ACHN (cell line): ENCODE measurements at regions not wholly inside any gene's neighbourhood (a gene's known extent, or its start where the extent isn't known, plus 50 kb on each side); places are given as distances from the start of the nearest gene placed in this dataset.

Source experiments
- DNase-seq: peaks from one replicate; pipeline ENCODE4 v3.0.0-alpha.2; 2015
- in situ Hi-C: cut with HindIII; loops from 2 replicates; pipeline ENCODE4 v1.10.0; 2017; ENCODE audit warnings: low sequenced_read_pairs, low pct_ligation_motif_present, low pct_unique_long_range_greater_than_20kb

DNA sequence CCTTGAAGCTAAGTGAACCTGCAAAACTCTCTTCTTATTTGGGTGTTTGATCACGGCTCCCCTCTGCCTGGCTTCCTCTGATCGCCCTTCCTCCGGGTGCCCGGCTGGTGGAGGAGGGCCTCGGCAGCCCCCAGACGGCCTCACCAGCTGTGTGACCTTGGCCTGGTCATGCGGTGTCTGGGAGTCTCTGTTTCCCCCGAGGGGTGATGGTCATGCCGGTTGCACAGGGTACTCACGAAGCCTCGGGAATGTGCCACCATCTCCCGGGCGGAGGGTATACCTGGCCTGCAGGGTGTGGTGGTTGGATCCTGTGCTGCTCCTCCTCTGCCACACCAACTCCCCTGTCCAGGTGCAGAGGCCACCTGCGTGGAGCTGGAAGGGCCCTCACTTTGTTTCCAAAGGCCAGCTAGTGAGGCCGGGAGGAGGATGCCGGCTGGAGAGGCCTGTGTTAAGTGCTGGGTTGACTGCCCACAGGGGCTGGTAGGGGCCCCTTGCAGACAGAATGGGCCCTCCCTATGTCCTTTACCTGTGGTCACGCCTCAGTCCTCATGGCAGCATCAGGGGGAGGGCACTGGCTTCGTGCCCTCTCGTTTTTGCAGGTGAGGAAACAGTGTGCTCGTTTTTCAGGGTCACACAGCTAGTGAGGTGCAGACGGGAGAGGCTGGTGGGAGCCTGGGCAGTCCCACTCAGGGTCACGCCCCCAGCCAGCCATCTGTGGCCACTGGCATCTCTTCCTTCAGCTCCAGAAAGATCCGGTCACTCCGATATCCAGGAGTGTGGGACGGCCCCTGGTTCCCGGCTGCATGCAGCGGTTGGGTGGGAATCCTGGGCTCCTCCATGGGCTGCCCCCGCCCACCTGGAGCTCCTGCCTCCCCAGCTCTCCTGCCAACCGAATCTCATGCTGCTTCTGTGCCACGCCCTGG lies 148.5 kb upstream of the GSE1 start:
- in situ Hi-C loops: no loop called here
- DNase-seq: no peak

DNA sequence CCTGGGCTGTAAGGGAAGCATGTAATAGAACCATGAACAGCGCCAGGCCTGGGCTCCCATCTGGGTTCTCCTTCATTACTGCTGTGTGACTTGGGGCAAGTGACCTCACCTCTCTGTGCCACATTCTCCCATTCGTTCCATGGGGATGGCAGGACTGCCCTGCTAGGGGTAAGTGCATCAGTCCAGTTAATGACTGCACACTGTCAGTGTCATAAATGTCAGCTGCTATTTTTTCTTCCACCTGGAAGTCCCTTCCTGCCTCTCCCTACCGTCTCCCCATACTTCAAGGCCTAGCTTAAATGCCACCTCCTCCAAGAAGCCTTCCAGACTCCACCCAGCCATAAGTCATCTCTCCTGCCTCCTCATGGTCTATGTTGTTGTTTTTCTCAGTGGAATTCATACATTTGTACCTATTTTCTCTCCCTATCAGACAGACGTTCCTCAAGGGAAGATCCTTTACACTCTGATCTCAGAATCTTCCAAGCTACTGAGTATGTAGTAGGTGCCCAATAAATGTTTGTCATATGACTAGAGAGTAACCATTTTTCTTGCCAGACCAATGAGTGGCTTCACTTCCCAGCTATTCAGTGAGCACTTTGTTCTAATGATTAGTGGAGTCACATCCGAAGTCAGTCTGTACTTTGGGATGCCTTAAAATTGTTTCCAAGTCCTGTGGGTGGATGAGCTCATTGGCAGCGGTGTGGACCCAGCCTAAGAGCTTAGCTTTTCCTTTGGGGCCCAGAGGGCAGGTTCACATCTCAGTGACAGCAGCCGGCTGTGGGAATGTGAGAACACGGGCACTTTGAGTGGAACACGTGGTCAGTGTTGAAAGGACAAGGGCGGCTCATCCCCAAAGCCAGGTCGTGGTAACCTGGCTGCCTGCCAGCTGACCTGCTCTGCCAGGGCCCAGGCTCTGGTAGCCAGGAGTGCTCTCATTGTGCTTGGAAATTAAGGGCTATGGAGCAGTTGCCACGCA lies 147.5 kb upstream of the GSE1 start:
- in situ Hi-C loops: no loop called here
- DNase-seq: no peak

DNA sequence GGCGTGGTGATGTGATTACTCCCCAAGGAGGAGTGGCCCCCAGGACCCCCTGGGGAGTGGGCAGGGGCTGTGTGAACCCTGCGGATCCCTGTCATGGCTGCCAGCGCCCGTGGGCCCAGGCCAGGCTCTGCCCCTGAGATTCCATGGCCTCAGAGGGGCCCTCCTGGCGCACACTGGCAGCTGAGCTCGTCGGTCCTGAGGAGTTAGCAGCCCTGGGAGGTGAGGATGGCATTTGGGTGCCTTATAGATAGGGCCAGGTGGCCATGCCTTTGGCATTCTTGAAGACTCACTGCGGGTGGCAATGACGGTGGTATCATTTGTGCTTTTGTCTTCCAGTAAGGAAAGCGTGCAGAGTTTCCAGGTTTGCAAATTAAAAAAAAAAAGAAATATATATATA lies 146.8 kb upstream of the GSE1 start:
- in situ Hi-C loops: no loop called here
- DNase-seq: no peak

DNA sequence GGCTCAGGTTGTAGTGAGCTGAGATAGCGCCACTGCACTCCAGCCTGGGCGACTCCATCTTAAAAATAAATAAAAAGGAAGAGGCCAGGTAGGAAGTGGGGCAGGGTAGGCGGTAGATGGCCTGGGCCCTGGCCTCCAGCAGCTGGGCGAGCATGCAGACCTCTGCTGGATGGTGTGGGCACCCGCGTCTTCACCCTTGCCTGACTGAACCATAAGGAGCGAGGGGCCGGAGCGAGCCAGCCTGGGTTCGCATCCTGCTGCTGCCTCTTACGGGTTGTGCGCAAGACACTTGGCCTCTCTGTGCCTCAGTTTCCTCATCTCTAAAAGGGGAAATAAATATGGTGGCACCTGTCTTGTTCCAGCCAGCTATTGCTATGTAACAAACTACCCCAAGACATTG lies 146.1 kb upstream of the GSE1 start:
- in situ Hi-C loops: no loop called here
- no peak for DNase-seq

GRCh38 chr16:85469929-85470590 lies 143.1 kb upstream of the GSE1 start:
- in situ Hi-C loops: no loop called here

DNA sequence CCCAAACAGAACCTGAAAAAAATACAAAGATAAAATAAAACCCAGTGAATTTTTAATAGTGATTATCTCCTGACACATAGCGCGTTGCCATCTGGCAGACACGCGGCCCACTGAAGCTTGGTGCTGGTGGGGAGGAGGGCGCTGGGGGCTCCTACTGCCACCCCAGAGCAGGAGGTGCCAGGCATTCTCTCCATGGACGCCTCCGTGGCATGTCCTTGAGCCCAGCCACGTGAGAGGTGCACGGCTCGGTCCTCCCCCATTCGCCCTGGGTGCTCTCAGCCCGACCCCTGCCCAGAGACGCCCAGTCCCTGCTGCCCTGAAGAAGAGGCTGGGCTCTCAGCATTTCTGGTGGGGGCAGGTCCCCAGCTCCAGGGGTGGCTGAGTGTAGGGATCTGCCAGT lies 142.2 kb upstream of the GSE1 start:
- no peak for DNase-seq
- in situ Hi-C loops: no loop called here

More at GRCh38 chr16:85469929-85470590, 143.1 kb upstream of the GSE1 start:
- DNase-seq: no peak

- no peak for DNase-seq
- in situ Hi-C loops: no loop called here
Measured at GRCh38 chr16:85471469-85472431, 141.4 kb upstream of the GSE1 start.

GRCh38 chr16:85472514-85472913 lies 140.6 kb upstream of the GSE1 start:
- no peak for DNase-seq
- in situ Hi-C loops: no loop called here

- DNase-seq: no peak
- in situ Hi-C loops: no loop called here
Measured at GRCh38 chr16:85473323-85473722, 139.8 kb upstream of the GSE1 start.

- no peak for DNase-seq
- in situ Hi-C loops: no loop called here
Measured at GRCh38 chr16:85473909-85474620, 139.1 kb upstream of the GSE1 start.

- DNase-seq: no peak
- in situ Hi-C loops: no loop called here
Measured at GRCh38 chr16:85474621-85475217, 138.4 kb upstream of the GSE1 start.

- in situ Hi-C loops: no loop called here
- DNase-seq: no peak
Measured at GRCh38 chr16:85475233-85475632, 137.9 kb upstream of the GSE1 start.

GRCh38 chr16:85475691-85476300 lies 137.3 kb upstream of the GSE1 start:
- no peak for DNase-seq
- in situ Hi-C loops: no loop called here

- DNase-seq: no peak
- in situ Hi-C loops: no loop called here
Measured at GRCh38 chr16:85476389-85476788, 136.7 kb upstream of the GSE1 start.

DNA sequence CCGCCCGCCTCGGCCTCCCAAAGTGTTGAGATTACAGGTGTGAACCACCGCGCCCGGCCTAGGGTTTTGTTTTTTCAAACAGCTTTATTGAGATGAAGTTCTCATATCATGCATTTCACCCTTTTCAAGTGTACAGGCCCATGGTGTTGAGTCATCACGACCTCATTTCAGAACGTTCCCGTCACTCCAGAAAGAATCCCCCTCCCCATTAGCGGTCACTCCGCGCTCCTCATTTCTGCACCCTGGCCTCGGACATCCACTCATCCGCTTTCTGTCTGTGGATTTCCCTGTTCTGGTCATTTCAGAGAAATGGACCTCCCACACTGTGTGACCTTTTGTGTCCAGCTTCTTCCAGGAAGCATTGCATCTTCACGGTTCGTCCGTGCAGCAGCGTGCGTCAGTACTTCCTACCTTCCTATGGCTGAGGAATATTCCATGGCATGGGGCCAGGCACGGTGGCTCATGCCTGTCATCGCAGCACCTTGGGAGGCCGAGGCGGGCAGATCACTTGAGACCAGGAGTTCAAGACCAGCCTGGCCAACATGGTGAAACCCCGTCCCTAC lies 135.2 kb upstream of the GSE1 start:
- no peak for DNase-seq
- in situ Hi-C loops: no loop called here

- DNase-seq: peak; percentile 57
- in situ Hi-C loops: no loop called here
Measured at GRCh38 chr16:85479972-85480726, 133.0 kb upstream of the GSE1 start.
